ENCODE measurements at regions not wholly inside any gene's neighbourhood (a gene's known extent, or its start where the extent isn't known, plus 50 kb on each side); places are given as distances from the start of the nearest gene placed in this dataset.

DNA sequence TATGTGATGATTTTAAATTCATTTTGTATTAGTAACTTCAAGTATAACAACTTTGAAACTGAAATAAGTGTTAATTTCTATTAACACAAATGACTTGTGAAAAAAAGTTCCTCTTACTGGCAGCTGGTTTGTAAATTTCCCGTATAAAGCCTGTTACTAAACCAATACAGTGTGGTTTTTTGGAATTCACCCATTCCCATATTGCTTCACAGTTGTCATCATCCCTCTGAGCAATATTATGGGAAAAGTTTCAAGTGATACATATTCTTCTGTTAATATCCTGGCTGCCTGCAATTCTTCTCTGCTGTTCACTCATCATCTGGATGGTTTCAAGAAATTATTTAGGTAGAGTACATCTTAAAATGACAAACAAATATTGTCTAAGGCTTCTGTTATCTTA, 1185.1 kb upstream of the C9orf72 start:
- Histone ChIP-seq H3K4me2 (ENCODE audit: low read depth, low read length, poor library complexity, severe bottlenecking) (no peak overlapping the region), H3K79me2 (ENCODE audit: insufficient read depth, low read length) (no peaks in the 10 kb centered on the region), H3F3A (ENCODE audit: low read depth) (no peaks in the 10 kb centered on the region)

DNA sequence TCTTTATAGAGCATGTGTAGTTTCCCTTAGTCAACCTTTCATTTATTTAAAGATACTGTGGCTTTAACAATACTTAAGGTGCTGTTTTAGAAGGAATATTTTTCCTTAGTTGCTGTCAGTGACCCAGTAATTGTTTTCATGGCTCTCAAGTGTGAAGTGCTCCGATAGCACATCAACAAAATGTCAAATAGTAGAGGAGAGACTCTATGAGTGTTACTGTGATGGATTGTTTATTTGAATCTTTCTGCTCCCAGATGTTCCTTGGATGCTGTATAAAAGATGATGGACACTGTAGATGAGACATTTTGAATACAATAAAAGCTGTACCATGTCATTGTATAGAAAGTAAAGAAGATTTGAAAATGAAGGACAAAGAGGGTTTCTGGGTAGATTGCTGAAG, 1185.7 kb upstream of the C9orf72 start:
- no peaks in the 10 kb centered on the region for H3F3A ChIP-seq (ENCODE audit: low read depth)
- no peak for TF ChIP-seq EZH2phosphoT487 (IDR thresholded peaks at IDR 0.05; ENCODE audit: borderline replicate concordance)
- TF ChIP-seq, protein P1, sequence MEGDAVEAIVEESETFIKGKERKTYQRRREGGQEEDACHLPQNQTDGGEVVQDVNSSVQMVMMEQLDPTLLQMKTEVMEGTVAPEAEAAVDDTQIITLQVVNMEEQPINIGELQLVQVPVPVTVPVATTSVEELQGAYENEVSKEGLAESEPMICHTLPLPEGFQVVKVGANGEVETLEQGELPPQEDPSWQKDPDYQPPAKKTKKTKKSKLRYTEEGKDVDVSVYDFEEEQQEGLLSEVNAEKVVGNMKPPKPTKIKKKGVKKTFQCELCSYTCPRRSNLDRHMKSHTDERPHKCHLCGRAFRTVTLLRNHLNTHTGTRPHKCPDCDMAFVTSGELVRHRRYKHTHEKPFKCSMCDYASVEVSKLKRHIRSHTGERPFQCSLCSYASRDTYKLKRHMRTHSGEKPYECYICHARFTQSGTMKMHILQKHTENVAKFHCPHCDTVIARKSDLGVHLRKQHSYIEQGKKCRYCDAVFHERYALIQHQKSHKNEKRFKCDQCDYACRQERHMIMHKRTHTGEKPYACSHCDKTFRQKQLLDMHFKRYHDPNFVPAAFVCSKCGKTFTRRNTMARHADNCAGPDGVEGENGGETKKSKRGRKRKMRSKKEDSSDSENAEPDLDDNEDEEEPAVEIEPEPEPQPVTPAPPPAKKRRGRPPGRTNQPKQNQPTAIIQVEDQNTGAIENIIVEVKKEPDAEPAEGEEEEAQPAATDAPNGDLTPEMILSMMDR (conservative IDR thresholded peaks at IDR 0.05; ENCODE audit: low read length): no peak
- peaks cover 13% of the 10 kb centered on the region for H3K4me1 ChIP-seq (ENCODE audit: insufficient read depth, low read length, poor library complexity, severe bottlenecking)
- H3K36me3 ChIP-seq (ENCODE audit: insufficient read depth, low read length): no peaks in the 10 kb centered on the region
- H2AFZ ChIP-seq (ENCODE audit: low read length): no peak overlapping the region
- no peaks in the 10 kb centered on the region for H3K9me2 ChIP-seq (replicated peaks; ENCODE audit: low read depth, low read length)
- H3K4me3 ChIP-seq (ENCODE audit: low read length, poor library complexity, severe bottlenecking): no peak overlapping the region
- no peaks in the 10 kb centered on the region for H3K9me3 ChIP-seq (ENCODE audit: insufficient read depth, low read depth, low read length)
- no peak overlapping the region for H3K4me2 ChIP-seq (ENCODE audit: low read depth, low read length, poor library complexity, severe bottlenecking)
- no peaks in the 10 kb centered on the region for H3K79me2 ChIP-seq (ENCODE audit: insufficient read depth, low read length)
- H4K20me1 ChIP-seq (ENCODE audit: insufficient read depth, low read length, poor library complexity, severe bottlenecking): no peaks in the 10 kb centered on the region
- no peaks in the 10 kb centered on the region for H3K27me3 ChIP-seq (ENCODE audit: insufficient read depth, low read length, poor library complexity, severe bottlenecking)
- no peak overlapping the region for H3K9ac ChIP-seq (ENCODE audit: low read depth, low read length, poor library complexity, severe bottlenecking)

More for the DNA sequence above, 1185.1 kb upstream of the C9orf72 start:
- H3K4me1 ChIP-seq (ENCODE audit: insufficient read depth, low read length, poor library complexity, severe bottlenecking): peaks cover 13% of the 10 kb centered on the region
- no peaks in the 10 kb centered on the region for H3K36me3 ChIP-seq (ENCODE audit: insufficient read depth, low read length)
- no peak overlapping the region for H3K9ac ChIP-seq (ENCODE audit: low read depth, low read length, poor library complexity, severe bottlenecking)
- no peaks in the 10 kb centered on the region for H4K20me1 ChIP-seq (ENCODE audit: insufficient read depth, low read length, poor library complexity, severe bottlenecking)
- no peaks in the 10 kb centered on the region for H3K9me2 ChIP-seq (replicated peaks; ENCODE audit: low read depth, low read length)
- no peak overlapping the region for H3K4me3 ChIP-seq (ENCODE audit: low read length, poor library complexity, severe bottlenecking)
- H3K27me3 ChIP-seq (ENCODE audit: insufficient read depth, low read length, poor library complexity, severe bottlenecking): no peaks in the 10 kb centered on the region
- no peaks in the 10 kb centered on the region for H3K9me3 ChIP-seq (ENCODE audit: insufficient read depth, low read depth, low read length)
- TF ChIP-seq EZH2phosphoT487 (IDR thresholded peaks at IDR 0.05; ENCODE audit: borderline replicate concordance): no peak
- TF ChIP-seq, protein P1 (conservative IDR thresholded peaks at IDR 0.05; ENCODE audit: low read length): no peak
- no peak overlapping the region for H2AFZ ChIP-seq (ENCODE audit: low read length)

DNA sequence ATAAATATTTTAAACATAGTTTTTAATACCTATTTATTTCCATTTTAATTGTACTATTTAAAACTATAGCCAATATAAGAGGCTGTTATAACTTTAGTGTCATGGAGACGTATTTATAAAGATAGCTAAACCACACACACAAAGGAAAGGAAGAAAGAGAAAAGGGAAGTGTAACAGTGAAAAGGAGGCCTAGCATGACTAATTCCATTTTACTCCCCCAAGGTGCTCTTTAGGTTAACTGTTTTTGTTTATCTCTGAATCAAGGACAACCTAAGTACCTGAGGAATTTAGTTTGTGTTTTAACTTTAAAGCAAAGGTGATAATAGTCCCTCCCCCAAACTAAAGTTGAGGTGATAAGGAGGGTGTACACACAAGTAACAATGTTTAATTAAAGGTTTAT, 1188.9 kb upstream of the C9orf72 start:
- Histone ChIP-seq H3K9me3 (ENCODE audit: insufficient read depth, low read depth, low read length) (no peaks in the 10 kb centered on the region), H2AFZ (ENCODE audit: low read length) (no peak overlapping the region), H3F3A (ENCODE audit: low read depth) (no peaks in the 10 kb centered on the region), H3K4me3 (ENCODE audit: low read length, poor library complexity, severe bottlenecking) (no peak overlapping the region), H3K9ac (ENCODE audit: low read depth, low read length, poor library complexity, severe bottlenecking) (no peak overlapping the region), H3K4me2 (ENCODE audit: low read depth, low read length, poor library complexity, severe bottlenecking) (no peak overlapping the region), H3K36me3 (ENCODE audit: insufficient read depth, low read length) (no peaks in the 10 kb centered on the region), H3K9me2 (replicated peaks; ENCODE audit: low read depth, low read length) (no peaks in the 10 kb centered on the region), H3K4me1 (ENCODE audit: insufficient read depth, low read length, poor library complexity, severe bottlenecking) (peaks cover 13% of the 10 kb centered on the region), H3K79me2 (ENCODE audit: insufficient read depth, low read length) (no peaks in the 10 kb centered on the region), H4K20me1 (ENCODE audit: insufficient read depth, low read length, poor library complexity, severe bottlenecking) (no peaks in the 10 kb centered on the region), H3K27me3 (ENCODE audit: insufficient read depth, low read length, poor library complexity, severe bottlenecking) (no peaks in the 10 kb centered on the region)
- TF ChIP-seq, protein P1 (conservative IDR thresholded peaks at IDR 0.05; ENCODE audit: low read length): no peak
- TF ChIP-seq EZH2phosphoT487 (IDR thresholded peaks at IDR 0.05; ENCODE audit: borderline replicate concordance): no peak

Data from Loucy (cell line).